ENCODE measurements at regions not wholly inside any gene's neighbourhood (a gene's known extent, or its start where the extent isn't known, plus 50 kb on each side); places are given as distances from the start of the nearest gene placed in this dataset.

GRCh38 chr9:117963493-117964090 is 259.4 kb downstream of the TLR4 start:
- TF ChIP-seq FOXP2 (optimal IDR thresholded peaks at IDR 0.05; ENCODE audit: control extremely low read depth, extremely low read length, insufficient read depth) (no peak), POLR2AphosphoS5 (IDR thresholded peaks at IDR 0.05; ENCODE audit: borderline replicate concordance, low read depth, low read length) (no peak), EZH2 (IDR thresholded peaks at IDR 0.05) (no peak)

Measured in SK-N-MC (cell line).